SK-N-SH (cell line): ENCODE measurements at regions not wholly inside any gene's neighbourhood (a gene's known extent, or its start where the extent isn't known, plus 50 kb on each side); places are given as distances from the start of the nearest gene placed in this dataset.

Experiments
- GABPA ChIP-seq: IDR thresholded peaks from 2 replicates; pipeline ENCODE4 v1.4.0; 2012; ENCODE audit warnings: low read depth, mild to moderate bottlenecking
- TAF1 ChIP-seq: IDR thresholded peaks from 2 replicates; pipeline ENCODE4 v1.6.1; 2012; ENCODE audit warnings: low read depth, mild to moderate bottlenecking, low read length, moderate library complexity, borderline replicate concordance
- TF ChIP-seq, protein P1 (sequence below): IDR thresholded peaks from 2 replicates; pipeline ENCODE4 v1.6.1; 2012; ENCODE audit warnings: mild to moderate bottlenecking, low read depth, low read length, moderate library complexity

DNA sequence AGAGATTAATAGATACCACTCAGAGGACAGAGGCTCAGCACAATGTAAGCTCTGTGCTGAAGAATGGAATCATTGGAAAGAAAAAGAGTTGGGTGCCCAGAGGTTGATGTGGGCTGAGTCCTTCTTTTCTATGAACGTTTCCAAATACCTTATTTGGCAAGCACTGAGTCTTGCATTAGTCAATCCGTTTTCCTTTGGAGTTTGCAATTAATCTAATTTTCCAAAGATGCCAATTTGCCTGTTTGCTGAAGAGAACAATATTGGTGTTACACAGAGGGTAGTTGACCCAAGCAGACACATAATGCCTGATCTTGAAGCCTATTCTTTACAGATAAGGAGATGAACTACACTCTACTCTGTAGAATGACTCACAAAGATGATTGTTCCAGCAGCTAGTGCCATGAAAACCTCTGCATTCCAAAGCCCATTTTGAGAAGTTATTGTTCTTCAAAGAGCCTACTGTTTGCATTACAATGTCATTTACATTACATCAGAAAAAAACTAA is 55.4 kb upstream of the MET start:
- TF ChIP-seq TAF1 (no peak), GABPA (no peak)
- TF ChIP-seq, protein P1, sequence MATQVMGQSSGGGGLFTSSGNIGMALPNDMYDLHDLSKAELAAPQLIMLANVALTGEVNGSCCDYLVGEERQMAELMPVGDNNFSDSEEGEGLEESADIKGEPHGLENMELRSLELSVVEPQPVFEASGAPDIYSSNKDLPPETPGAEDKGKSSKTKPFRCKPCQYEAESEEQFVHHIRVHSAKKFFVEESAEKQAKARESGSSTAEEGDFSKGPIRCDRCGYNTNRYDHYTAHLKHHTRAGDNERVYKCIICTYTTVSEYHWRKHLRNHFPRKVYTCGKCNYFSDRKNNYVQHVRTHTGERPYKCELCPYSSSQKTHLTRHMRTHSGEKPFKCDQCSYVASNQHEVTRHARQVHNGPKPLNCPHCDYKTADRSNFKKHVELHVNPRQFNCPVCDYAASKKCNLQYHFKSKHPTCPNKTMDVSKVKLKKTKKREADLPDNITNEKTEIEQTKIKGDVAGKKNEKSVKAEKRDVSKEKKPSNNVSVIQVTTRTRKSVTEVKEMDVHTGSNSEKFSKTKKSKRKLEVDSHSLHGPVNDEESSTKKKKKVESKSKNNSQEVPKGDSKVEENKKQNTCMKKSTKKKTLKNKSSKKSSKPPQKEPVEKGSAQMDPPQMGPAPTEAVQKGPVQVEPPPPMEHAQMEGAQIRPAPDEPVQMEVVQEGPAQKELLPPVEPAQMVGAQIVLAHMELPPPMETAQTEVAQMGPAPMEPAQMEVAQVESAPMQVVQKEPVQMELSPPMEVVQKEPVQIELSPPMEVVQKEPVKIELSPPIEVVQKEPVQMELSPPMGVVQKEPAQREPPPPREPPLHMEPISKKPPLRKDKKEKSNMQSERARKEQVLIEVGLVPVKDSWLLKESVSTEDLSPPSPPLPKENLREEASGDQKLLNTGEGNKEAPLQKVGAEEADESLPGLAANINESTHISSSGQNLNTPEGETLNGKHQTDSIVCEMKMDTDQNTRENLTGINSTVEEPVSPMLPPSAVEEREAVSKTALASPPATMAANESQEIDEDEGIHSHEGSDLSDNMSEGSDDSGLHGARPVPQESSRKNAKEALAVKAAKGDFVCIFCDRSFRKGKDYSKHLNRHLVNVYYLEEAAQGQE, result no peak
